Liver (tissue), 8 donors: ENCODE measurements at regions not wholly inside any gene's neighbourhood (a gene's known extent, or its start where the extent isn't known, plus 50 kb on each side); places are given as distances from the start of the nearest gene placed in this dataset.

Experiments
- DNase-seq: peaks from one replicate; pipeline ENCODE4 v3.0.0-alpha.2; 2017; ENCODE audit warnings: low spot score
- H3K27ac ChIP-seq, 2 donors: one replicate each; pipeline ENCODE4 v1.7.0; 2013; ENCODE audit warnings: inconsistent platforms in 2 of 2, low read length in 2 of 2, control low read depth in 1 of 2, low read depth in 1 of 2, mild to moderate bottlenecking in 1 of 2
- H3K27me3 ChIP-seq, 4 donors: one replicate each; pipeline versions ENCODE4 v1.6.1 to v1.7.0; 2013; ENCODE audit warnings: low read length in 3 of 4, inconsistent platforms in 1 of 4, mild to moderate bottlenecking in 1 of 4, moderate library complexity in 1 of 4; ENCODE audit not compliant: control insufficient read depth in 4 of 4, insufficient read depth in 4 of 4
- H3K36me3 ChIP-seq, 4 donors: one replicate each; pipeline versions ENCODE4 v1.6.1 to v1.7.0; 2013; ENCODE audit warnings: low read length in 3 of 4, mild to moderate bottlenecking in 3 of 4, low read depth in 1 of 4, moderate library complexity in 1 of 4; ENCODE audit not compliant: control insufficient read depth in 4 of 4, insufficient read depth in 3 of 4
- H3K4me1 ChIP-seq, 4 donors: one replicate each; pipeline versions ENCODE4 v1.6.1 to v1.7.0; 2013; ENCODE audit warnings: low read length in 3 of 4, mild to moderate bottlenecking in 3 of 4, moderate library complexity in 1 of 4; ENCODE audit not compliant: control insufficient read depth in 4 of 4, insufficient read depth in 4 of 4
- H3K4me3 ChIP-seq, 3 donors: one replicate each; pipeline versions ENCODE4 v1.6.1 to v1.7.0; 2013; ENCODE audit warnings: low read length in 3 of 3, control low read depth in 1 of 3, low read depth in 1 of 3, mild to moderate bottlenecking in 1 of 3
- H3K9ac ChIP-seq, 2 donors: one replicate each; pipeline ENCODE4 v1.7.0; 2013; ENCODE audit warnings: low read length in 2 of 2, mild to moderate bottlenecking in 2 of 2, moderate library complexity in 2 of 2, control low read depth in 1 of 2, low read depth in 1 of 2
- H3K9me3 ChIP-seq, 4 donors: one replicate each; pipeline versions ENCODE4 v1.6.1 to v1.7.0; 2013; ENCODE audit warnings: low read length in 3 of 4; ENCODE audit not compliant: control insufficient read depth in 4 of 4
- ATF3 ChIP-seq: IDR thresholded peaks from 2 replicates; pipeline ENCODE4 v1.6.1; 2016; ENCODE audit warnings: antibody characterized with exemption
- EGR1 ChIP-seq, 2 donors: IDR thresholded peaks; 2 replicates each; pipeline ENCODE4 v1.6.1; 2016 to 2018; ENCODE audit warnings: antibody characterized with exemption in 2 of 2, low read depth in 2 of 2
- FOXA1 ChIP-seq: IDR thresholded peaks from 2 replicates; pipeline ENCODE4 v1.6.1; 2016; ENCODE audit warnings: antibody characterized with exemption
- FOXA2 ChIP-seq: IDR thresholded peaks from 2 replicates; pipeline ENCODE4 v1.6.1; 2016; ENCODE audit warnings: antibody characterized with exemption
- GABPA ChIP-seq, 2 donors: IDR thresholded peaks in 1 of 2; conservative IDR thresholded peaks in 1 of 2; 2 replicates each; pipeline ENCODE4 v1.6.1; 2016; ENCODE audit warnings: antibody characterized with exemption in 2 of 2, mild to moderate bottlenecking in 1 of 2, moderate library complexity in 1 of 2
- HNF4A ChIP-seq, 2 donors: conservative IDR thresholded peaks; 2 replicates each; pipeline ENCODE4 v1.6.1; 2016; ENCODE audit warnings: antibody characterized with exemption in 2 of 2, mild to moderate bottlenecking in 2 of 2
- HNF4G ChIP-seq: IDR thresholded peaks from 2 replicates; pipeline ENCODE4 v1.6.1; 2016; ENCODE audit warnings: antibody characterized with exemption
- JUND ChIP-seq, 2 donors: IDR thresholded peaks; 2 replicates each; pipeline ENCODE4 v1.6.1; 2016; ENCODE audit warnings: antibody characterized with exemption in 2 of 2
- NR2F2 ChIP-seq: IDR thresholded peaks from 2 replicates; pipeline ENCODE4 v1.6.1; 2016; ENCODE audit warnings: antibody characterized with exemption
- RAD21 ChIP-seq, 2 donors: IDR thresholded peaks; 2 replicates each; pipeline ENCODE4 v1.6.1; 2016; ENCODE audit warnings: antibody characterized with exemption in 2 of 2, mild to moderate bottlenecking in 2 of 2
- RXRA ChIP-seq, 2 donors: IDR thresholded peaks; 2 replicates each; pipeline ENCODE4 v1.6.1; 2017 to 2018; ENCODE audit warnings: antibody characterized with exemption in 2 of 2, mild to moderate bottlenecking in 1 of 2
- SP1 ChIP-seq: IDR thresholded peaks from 2 replicates; pipeline ENCODE4 v1.6.1; 2018; ENCODE audit warnings: antibody characterized with exemption, mild to moderate bottlenecking
- TAF1 ChIP-seq: conservative IDR thresholded peaks from 2 replicates; pipeline ENCODE4 v1.6.1; 2016; ENCODE audit warnings: antibody characterized with exemption, mild to moderate bottlenecking
- YY1 ChIP-seq: IDR thresholded peaks from 2 replicates; pipeline ENCODE4 v1.6.1; 2016; ENCODE audit warnings: antibody characterized with exemption, mild to moderate bottlenecking
- ZBTB33 ChIP-seq: IDR thresholded peaks from 2 replicates; pipeline ENCODE4 v1.6.1; 2016; ENCODE audit warnings: antibody characterized with exemption
- WGBS: extraction: QIAGEN DNeasy Blood & Tissue Kit; methylation state at CpG from one replicate; pipeline ENCODE4 v1.1.7; 2013; 5-methylcytosine and 5-hydroxymethylcytosine counted together
- TF ChIP-seq, protein P1 (sequence below): IDR thresholded peaks from 2 replicates; pipeline ENCODE4 v1.6.1; 2016; ENCODE audit warnings: antibody characterized with exemption
- TF ChIP-seq, protein P2 (sequence below): IDR thresholded peaks from 2 replicates; pipeline ENCODE4 v1.6.1; 2016; ENCODE audit warnings: antibody characterized with exemption, mild to moderate bottlenecking
- TF ChIP-seq, protein P3 (sequence below): fragments of 150-350 bp; IDR thresholded peaks from 2 replicates; pipeline ENCODE4 v1.5.1; 2017; ENCODE audit warnings: improper control_type of control experiment, low read depth, low read length; ENCODE audit not compliant: missing input control
- donor health status: healthy.
- donor health status: healthy.
- donor health status: healthy.
- donor health status: healthy.
- donor health status: healthy.

DNA sequence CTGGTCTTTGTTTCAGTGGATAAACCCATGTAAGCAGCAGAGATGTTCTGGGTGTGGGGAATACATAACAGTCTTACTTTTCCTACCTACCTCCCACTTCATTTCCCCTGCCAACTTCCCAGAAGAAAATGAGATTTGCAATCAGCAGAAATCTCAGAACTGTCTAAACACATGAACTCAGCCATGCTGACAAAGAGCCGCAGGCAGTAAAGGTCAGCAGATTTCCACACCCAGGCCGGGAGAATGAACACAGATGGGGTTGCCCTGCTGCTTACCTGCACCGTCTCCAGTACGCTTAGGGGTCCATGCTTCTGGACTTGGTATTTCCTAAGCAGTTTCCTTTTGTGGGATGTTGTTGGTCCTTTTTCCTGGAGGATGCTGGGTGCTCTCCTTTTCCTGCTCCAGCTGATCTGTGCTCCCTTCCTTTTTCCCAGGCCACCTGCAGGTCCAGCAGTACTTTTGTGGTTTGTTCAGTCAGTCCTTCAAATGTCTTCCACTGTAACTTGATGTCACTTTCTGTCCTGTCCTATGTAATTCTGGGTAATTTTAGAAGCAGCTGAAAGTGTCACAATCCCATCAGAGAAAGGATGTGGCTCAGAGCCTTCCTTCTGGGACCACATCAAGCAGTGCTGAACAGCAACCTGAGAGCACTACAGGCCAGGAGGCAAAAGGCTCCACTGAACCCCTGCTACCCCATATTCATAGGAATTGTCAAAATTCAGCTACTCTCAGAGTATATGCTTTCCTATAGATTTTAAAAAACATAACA, 129.0 kb downstream of the CEP57L1 start:
- no peaks in the 10 kb centered on the region for H3K4me1 ChIP-seq
- H3K36me3 ChIP-seq, result no peaks in the 10 kb centered on the region
- H3K4me3 ChIP-seq, result no peak overlapping the region
- H3K27ac ChIP-seq, result no peak overlapping the region
- H3K27me3 ChIP-seq, result no peaks in the 10 kb centered on the region
- 68% methylated on average over 4 of the region's 4 CpGs for WGBS
- H3K9ac ChIP-seq, result no peak overlapping the region
- peaks cover 0 to 6% (median 0%) of the 10 kb centered on the region in 4 donors for H3K9me3 ChIP-seq
- TF ChIP-seq SP1 (no peak), ZBTB33 (no peak), ATF3 (no peak), FOXA2 (no peak), YY1 (no peak), TAF1 (no peak), HNF4G (no peak), RXRA (IDR thresholded peaks at IDR 0.05) (no peak), EGR1 (IDR thresholded peaks at IDR 0.05; ENCODE audit: low read depth in 2 of 2) (no peak), FOXA1 (no peak), HNF4A (conservative IDR thresholded peaks at IDR 0.05) (no peak)
- TF ChIP-seq, protein P1, sequence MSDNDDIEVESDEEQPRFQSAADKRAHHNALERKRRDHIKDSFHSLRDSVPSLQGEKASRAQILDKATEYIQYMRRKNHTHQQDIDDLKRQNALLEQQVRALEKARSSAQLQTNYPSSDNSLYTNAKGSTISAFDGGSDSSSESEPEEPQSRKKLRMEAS, result no peak
- TF ChIP-seq, protein P2, sequence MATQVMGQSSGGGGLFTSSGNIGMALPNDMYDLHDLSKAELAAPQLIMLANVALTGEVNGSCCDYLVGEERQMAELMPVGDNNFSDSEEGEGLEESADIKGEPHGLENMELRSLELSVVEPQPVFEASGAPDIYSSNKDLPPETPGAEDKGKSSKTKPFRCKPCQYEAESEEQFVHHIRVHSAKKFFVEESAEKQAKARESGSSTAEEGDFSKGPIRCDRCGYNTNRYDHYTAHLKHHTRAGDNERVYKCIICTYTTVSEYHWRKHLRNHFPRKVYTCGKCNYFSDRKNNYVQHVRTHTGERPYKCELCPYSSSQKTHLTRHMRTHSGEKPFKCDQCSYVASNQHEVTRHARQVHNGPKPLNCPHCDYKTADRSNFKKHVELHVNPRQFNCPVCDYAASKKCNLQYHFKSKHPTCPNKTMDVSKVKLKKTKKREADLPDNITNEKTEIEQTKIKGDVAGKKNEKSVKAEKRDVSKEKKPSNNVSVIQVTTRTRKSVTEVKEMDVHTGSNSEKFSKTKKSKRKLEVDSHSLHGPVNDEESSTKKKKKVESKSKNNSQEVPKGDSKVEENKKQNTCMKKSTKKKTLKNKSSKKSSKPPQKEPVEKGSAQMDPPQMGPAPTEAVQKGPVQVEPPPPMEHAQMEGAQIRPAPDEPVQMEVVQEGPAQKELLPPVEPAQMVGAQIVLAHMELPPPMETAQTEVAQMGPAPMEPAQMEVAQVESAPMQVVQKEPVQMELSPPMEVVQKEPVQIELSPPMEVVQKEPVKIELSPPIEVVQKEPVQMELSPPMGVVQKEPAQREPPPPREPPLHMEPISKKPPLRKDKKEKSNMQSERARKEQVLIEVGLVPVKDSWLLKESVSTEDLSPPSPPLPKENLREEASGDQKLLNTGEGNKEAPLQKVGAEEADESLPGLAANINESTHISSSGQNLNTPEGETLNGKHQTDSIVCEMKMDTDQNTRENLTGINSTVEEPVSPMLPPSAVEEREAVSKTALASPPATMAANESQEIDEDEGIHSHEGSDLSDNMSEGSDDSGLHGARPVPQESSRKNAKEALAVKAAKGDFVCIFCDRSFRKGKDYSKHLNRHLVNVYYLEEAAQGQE, result no peak
- DNase-seq, result no peak

DNA sequence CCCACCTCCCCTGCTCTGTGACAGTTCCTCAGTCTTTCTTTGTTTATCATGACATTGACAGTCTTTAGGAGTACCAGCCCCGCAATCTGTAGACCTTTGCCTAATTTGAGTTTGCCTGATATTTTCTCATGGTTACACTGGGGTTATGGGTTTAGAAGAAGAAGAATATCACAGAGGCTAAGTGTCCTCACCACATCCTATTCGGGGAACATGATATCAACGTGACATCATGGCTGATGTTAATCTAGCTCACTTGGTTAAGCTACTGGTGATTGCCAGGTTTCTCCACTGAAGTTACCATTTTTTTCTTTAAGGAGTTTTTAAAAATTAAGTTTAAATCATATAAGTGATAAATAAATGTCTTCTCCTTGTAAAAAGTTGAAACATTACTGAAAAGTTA, 127.5 kb downstream of the CEP57L1 start:
- Histone ChIP-seq H3K4me3 (no peak overlapping the region), H3K9ac (no peak overlapping the region), H3K4me1 (no peaks in the 10 kb centered on the region), H3K27ac (no peak overlapping the region), H3K27me3 (no peaks in the 10 kb centered on the region), H3K9me3 (peaks cover 0 to 6% (median 0%) of the 10 kb centered on the region in 4 donors), H3K36me3 (no peaks in the 10 kb centered on the region)
- 91% methylated on average over 3 of the region's 3 CpGs for WGBS
- no peak for DNase-seq
- no peak for TF ChIP-seq HNF4G
- TF ChIP-seq SP1, result no peak
- no peak for TF ChIP-seq FOXA2
- TF ChIP-seq ZBTB33, result no peak
- TF ChIP-seq EGR1 (IDR thresholded peaks at IDR 0.05; ENCODE audit: low read depth in 2 of 2), result no peak
- TF ChIP-seq NR2F2, result no peak
- TF ChIP-seq GABPA (IDR thresholded peaks at IDR 0.05 in 1 of 2, conservative IDR thresholded peaks at IDR 0.05 in 1 of 2), result no peak
- TF ChIP-seq, protein P3, sequence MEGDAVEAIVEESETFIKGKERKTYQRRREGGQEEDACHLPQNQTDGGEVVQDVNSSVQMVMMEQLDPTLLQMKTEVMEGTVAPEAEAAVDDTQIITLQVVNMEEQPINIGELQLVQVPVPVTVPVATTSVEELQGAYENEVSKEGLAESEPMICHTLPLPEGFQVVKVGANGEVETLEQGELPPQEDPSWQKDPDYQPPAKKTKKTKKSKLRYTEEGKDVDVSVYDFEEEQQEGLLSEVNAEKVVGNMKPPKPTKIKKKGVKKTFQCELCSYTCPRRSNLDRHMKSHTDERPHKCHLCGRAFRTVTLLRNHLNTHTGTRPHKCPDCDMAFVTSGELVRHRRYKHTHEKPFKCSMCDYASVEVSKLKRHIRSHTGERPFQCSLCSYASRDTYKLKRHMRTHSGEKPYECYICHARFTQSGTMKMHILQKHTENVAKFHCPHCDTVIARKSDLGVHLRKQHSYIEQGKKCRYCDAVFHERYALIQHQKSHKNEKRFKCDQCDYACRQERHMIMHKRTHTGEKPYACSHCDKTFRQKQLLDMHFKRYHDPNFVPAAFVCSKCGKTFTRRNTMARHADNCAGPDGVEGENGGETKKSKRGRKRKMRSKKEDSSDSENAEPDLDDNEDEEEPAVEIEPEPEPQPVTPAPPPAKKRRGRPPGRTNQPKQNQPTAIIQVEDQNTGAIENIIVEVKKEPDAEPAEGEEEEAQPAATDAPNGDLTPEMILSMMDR, result no peak
- TF ChIP-seq JUND (IDR thresholded peaks at IDR 0.05), result no peak
- no peak for TF ChIP-seq RAD21 (IDR thresholded peaks at IDR 0.05)
- no peak for TF ChIP-seq RXRA (IDR thresholded peaks at IDR 0.05)
- TF ChIP-seq ATF3, result no peak
